Hippocampal formation (tissue), 2 donors: ENCODE measurements at regions not wholly inside any gene's neighbourhood (a gene's known extent, or its start where the extent isn't known, plus 50 kb on each side); places are given as distances from the start of the nearest gene placed in this dataset.

ENCODE experiments used
- DNase-seq, 2 donors: peaks; one replicate each; lab custom pipeline; 2025; lab: John Stamatoyannopoulos, UW

DNA sequence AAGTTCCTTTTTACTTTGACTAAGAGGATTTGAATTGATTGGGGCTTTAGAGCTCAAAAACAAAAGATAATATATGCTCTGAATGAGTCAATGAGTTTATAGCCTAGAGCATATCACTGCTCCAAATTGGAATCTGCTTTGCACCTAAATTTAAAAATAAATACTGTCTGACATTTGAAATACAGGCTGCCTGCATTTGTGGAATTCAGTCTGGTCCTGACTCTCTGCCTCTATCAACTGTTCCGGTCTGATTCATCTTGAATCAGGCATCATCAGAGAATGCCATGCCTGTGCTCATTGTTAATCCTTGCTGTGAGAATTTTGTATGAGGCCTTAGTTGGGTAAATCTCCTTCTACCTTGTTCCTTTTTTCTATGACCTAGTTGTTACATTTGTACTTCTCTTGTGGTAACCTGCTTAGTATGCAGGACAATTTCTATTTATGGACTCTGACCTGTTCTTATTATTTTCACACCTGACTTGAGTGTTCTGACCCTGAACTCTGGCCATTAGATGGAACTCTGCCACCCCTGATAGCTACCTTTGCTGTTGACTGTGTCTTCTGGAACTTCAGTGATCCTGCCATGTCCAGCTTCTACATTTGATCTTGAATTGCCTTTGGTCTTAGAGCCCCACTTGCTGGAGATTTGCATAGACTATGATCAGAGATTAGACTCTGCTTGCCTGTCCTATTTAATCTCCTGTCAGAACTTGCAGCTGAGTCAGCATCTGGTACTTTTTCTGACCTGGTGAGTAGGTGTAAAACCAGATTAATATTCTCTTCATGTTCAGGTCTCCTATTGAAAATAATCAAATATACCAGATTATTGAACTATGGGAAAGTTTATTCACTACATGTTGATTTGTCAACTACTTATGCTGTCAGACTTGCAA, 442.7 kb upstream of the HS3ST5 start:
- no peak for DNase-seq

DNA sequence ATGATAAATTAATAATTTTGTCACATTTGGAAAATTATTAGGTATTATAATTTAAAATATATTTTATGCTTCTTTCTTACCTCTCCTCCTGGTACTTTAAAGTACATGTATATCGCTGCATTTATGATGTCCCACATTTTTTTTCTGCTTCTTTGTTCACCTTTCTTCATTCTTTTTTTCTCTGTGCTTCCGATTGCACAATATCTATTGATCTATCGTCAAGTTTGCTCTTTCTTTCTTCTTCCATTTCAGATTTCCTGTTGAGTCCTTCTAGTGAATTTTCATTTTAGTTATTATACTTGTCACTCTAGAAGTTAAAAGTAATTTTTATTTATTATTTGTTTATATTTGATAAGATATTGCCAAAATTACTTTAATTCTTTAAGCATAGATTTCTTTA, 441.0 kb upstream of the HS3ST5 start:
- no peak for DNase-seq

DNA sequence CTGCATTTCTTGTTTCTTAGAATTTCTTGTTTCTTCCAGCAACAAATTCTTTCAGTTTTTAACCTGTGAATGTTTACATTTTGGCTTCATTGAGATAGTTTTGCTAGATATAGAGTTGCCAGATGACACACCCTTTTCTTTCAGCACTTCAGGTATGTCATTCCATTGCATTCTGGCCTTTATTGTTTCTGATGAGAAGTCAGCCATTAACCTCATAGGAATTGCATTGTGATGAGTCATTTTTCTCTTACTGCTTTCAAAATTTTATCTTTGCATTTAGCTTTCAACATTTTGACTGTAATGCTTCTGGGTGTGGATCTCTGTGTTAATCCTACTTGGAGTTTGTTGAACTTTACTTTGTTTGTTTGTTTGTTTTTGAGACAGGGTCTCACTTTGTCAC, 440.3 kb upstream of the HS3ST5 start:
- DNase-seq, result no peak

DNA sequence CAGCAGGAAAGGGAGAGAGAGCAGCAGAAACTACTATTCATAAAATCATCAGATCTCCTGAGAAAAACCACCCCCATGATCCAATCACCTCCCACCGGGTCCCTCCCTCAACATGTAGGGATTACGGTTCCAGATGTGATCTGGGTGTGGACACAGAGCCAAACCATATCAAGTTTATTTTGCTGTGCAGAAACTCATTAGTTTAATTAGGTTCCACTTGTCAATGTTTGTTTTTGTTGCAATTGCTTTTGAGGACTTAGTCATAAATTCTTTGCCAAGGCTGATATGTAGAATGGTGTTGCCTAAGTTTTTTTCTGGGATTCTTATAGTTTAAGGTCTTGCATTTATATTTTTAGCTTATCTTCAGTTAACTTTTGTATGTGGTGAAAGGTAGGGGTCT, 422.0 kb upstream of the HS3ST5 start:
- DNase-seq, result no peak

DNA sequence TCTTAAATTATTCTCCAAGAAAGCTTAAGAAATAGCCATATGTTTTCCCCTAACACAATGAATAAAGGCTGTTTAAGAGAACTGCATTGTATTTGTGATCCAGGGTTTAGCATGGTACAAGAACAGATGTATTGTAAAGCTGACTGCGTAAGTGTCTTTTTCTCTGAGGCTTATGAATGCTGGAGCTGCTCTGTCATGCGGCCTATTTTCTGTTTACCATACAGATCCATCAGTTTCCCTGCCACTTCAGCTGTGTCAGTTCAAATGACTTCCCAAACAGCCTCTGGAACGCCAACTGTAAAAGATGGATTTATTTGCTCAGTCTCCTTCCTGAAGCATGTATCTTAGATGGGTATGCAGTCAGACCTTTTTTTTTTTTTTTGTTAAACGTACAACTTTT, 419.3 kb upstream of the HS3ST5 start:
- no peak for DNase-seq

DNA sequence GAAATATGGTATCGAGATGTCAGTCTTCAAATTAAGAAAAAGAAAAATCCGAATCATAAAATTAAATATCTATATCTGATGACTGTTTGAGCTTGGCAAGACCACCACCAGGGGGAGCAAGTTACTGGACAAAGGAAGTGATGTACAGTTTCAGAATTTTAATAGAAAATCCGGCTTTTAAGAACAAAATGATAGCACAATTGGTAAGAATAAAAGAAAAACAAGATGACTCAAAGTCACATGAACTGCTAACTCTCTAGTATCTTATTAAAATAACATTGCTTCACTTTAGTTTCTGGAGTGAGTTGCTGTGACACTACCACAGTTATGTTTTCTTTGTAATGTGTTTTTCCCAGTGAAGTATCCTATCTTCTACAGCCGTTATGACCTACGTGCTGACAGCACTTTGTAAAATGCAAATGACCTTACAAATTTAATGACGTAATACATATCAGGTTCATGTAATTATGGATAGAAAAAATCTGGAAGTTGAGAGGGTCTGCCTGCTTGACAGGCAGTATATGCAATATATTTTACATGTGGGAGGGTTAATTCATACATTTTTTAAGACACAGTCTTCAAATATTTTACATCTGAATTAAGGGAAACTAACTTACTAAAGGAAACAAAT, 405.3 kb upstream of the HS3ST5 start:
- peak; percentile 4 to 20 for DNase-seq

DNA sequence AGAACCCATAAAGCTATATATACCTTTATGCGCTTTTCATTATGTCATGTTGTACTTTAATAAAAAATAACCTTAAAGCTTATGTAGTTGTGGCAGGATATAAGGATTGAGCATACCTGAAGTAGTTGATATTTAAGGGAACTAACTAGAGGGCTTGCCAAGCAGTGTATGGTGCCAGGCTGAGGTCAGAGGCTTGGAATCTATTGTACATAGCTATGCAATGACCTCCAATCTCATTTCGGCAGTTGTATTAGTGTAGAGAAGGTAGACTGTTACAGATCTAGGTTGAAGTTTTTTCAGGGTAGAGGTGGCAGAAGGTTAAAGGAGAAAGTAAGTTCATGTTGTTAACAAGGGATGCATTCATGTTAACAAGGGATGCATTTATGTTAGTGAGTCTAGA, 397.7 kb upstream of the HS3ST5 start:
- no peak for DNase-seq

DNA sequence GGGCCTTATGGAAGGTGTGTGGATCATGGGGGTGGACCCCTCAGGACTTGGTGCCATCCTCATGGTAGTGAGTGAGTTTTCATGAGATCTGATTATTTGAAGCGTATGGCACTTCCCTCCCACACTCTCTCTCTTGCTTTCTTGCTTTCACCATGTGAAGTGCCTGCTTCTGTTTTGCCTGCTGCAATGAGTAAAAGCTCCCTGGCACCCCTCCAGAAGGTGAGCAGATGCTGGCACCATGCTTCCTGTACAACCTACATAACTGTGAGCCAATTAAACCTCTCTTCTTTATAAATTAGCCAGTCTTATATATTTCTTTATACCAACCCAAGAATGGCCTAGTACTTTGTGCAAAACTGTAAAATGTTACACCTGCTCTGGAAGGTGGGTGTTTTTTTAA, 396.8 kb upstream of the HS3ST5 start:
- DNase-seq, result peak in 1 of 2 donors; percentile 32

DNA sequence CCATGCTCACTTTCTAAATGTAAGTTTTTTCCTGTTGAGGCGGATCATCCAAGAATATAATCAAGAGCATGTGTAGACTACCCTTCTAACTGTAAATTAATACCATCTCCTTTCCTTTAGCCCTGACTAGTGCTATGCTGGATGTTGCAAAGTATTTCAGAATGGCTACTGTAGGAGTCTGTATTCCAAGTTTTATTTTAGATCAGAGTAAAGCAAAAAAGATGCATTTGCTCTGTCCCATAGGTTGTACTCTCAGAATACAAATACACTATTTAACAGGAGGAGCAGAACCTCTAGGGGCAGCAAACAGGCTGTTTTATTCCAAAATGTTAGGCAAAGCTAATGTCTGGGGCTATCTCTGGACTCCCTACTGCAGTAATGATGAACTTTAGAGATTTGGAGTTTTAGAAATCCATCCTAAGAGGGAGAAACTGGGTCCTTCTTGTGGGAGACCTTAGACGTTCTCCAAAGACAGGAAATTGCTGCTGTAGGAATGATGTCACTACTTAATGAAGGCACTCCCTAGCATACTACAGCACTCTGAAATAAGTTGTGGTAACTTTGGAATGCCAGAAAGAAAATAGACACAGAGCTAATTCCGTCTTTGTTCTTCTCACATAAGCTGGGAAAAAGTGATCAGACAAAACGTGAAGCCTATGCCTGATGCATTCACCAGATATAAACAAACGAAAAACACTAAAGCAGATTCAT, 392.4 kb upstream of the HS3ST5 start:
- no peak for DNase-seq

DNA sequence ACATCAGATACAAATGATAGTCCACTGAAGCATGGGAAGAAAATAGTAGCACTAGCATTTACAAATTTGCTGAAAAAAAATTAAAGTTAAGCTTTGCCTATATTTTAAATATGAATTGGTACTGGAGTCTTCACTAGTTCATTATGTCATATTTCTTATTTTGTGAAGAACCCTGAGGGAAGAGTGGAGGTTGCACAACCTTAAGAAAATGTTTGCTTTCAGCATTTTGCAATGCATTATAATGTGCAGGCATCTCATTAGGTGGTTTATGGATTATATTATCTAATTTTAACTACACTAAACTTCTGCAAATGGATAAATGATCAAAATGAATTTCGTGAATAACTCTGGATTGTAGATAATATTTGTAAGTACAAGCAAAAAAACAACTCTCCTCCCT, 390.8 kb upstream of the HS3ST5 start:
- no peak for DNase-seq

DNA sequence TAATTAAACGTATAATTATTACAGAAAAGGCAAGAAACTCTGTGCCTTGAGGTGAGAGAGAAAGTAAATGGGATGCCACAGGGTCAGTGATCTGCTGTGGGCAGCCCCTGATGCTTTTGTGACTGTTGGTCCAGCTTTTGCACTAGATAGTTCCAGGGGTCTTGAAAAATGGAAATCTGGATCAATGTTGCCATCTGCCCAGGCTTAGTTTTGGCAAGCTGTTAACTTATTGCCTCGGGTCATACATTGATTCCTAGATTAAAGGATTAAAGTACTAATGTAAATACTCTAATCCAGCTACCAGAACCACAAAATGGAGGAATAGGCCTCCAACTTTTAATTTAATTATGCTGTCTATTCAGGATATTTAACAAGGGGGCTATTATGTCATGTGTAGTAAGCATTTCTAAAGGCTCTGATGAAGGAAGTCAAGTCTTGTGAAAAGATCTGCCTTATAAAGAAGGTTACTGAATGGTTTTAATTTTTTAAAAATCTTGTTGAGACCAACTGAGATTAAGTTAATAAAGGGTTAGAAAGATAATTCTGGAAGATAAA, 376.0 kb upstream of the HS3ST5 start:
- no peak for DNase-seq

DNA sequence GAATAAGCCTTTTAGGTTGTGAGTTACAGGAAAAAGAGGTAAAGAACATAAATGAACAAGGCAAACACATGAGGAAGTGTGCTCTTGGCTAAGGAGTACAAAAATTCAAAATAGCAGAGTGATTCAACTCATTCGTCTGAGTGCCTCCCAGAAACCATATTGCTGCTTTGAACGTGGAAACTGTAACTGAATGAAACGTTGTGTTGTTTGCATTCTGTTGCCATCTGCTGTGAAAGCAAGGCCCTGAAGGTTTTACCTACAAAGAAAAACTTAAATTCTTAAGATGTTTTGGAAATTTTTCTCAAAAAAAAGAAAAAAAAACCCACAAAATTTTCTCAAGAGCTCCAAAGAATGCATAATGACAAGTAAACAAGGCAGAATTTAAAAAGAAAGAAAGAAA, 375.4 kb upstream of the HS3ST5 start:
- DNase-seq, result peak in 1 of 2 donors; percentile 21

DNA sequence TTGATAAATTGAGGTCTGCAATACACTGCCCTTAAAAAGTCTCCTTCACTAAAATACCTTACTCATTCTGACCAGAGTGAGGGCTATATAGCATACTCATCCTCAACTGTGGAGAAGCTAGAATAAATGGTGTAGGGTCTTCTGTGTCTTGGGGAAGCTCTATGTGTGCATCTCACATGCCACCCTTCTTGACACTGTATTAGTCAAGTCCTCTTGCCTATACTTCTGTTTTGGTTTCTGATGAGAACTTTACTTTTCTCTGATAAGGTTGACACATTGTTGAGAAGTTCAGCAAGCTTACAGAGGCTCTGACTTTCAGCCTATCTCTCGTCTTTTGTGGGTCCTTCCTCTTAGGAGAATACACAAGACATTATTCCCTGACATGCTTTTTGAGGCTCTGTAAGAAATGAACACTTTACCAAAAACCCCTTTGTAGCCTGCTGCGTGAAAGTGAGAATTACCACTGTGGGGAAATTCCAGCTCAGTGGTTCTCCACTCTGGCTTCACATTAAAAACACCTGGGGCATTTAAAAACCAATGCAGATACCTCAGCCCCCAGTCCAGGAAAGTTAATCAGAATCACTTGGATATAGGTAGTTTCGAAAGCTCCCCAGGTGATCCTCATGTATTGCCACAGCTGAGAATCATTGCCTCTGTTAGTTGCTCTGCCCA, 372.1 kb upstream of the HS3ST5 start:
- no peak for DNase-seq

DNA sequence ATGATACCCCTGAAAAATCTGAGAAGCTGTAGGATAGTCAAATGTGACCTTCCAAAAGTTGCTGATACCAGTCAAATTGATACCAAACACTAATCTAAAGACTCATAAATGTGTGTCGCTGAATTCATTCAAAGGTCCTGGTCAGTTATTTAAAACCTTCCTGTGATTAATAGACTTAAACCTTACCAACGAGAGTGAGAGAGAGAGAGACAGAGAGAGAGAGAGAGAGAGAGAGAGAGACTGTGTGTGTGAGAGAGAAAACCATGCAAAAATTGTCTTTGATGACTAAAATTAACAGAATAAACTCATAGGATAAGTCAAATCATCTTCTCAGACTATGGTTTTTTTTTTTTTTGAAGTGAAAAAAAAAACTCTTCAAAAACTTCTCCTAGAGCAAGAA, 370.9 kb upstream of the HS3ST5 start:
- no peak for DNase-seq

DNA sequence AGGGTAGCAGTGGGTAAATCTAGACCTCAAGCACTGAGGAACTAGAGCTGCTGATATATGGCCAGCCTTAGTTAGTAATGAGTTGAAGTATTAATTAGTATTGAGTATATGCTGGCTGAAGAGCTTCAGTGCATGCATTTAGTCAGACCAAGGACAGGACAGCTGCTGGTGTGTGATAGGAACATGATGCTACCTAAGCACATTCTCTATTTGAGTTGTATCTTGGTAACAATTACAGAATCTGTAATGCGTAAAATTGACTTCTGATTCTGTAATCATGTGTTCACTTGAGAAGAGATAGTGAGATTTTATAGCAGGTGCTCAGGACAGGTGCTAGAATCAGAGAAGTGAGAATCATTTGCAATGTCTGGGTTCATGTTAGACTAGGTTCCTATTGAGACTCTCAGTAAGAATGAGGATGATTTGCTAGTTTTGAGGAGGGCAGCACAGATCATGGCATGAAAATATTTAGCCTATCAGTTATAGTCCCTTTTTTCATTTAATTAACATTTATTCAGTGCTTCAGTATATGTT, 369.4 kb upstream of the HS3ST5 start:
- DNase-seq, result no peak

DNA sequence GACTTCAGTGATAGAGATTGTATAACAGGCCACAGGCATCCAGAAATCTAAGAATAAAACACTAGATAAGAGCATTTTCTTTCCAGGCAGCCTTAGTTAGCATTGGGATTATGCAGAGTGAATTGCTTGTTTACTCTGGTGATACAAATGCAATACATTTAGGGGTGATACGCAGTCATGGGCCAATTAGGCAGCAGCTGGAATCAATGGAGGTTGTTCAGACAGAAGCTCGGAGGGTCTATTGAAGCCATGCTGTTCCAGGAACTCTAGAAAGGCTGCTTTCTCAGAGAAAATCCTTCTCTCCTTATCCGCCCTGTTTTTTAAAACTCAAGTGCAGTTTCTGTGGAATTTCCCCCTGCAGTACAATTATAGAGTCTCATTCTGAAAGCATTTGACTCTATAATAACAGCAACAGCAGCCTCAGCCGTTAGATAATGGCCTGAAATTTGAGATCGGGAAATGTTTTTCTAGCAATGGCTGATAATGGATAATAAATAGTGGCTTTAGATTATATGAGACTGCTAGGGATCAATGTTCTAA, 364.3 kb upstream of the HS3ST5 start:
- DNase-seq, result no peak

DNA sequence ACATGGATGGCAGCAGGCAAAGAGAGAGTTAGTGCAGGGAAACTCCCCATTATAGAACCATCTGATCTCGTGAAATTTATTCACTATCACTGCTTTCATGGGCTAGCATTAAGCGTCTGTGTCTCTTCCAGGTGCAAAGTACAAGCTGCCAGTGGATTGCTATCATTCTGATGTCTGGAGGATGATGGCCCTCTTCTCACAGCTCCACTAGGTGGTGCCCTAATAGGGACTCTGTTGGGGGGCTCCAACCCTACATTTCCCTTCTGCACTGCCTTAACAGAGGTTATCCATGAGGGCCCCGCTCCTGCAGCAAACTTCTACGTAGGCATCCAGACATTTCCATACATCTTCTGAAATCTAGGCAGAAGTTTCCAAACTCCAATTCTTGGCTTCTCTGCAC, 347.8 kb upstream of the HS3ST5 start:
- no peak for DNase-seq

DNA sequence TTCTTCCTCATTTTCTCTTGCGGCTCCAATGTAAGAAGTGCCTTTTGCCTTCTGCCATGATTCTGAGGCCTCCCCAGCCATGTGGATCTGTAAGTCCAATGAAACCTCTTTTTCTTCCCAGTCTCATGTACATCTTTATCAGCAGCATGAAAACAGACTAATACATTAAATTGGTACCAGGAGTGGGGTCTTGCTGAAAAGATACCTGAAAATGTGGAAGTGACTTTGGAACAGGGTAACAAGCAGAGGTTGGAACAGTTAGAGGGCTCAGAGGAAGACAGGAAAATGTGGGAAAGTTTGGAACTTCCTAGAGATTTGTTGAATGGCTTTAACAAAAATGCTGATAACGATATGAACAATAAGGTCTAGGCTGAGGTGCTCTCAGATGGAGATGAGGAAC, 316.7 kb upstream of the HS3ST5 start:
- DNase-seq, result no peak

DNA sequence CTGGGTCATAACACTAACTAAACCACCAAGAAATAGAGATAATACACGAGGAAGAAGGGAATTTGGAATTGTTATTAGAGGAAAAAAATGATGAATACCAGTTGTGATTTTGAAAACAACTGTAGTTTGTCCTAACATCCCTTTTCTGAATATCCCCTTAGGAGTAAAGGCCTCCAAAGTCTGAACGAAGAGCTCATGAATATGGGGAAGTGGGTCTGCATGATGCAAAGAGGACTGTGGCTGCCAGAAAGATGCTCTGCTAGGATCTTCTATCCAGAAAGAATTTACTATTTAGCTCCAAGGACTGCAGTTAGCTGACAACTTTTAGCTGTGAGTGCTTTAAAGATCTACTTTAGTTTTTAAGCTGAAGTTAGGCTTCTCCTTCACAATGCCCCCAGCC, 308.8 kb upstream of the HS3ST5 start:
- no peak for DNase-seq

DNA sequence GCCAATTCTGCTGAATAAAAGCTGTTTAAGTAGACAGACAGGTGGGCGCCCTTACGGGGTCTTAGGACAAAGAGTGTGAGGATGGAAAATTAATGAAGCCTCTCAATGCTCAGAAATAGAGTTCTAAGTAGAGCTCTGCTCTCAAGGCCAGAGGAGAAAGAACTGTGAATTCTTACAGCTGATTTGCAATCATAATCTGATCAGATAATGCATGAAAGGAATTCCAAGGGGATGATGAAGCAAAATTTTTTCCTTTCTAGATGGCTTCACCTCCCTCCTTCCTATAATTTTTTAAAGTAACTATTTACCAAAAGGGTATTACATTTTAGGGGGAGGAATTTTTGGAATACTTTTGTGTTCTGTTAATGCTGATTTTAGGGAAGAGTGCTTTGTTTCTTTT, 308.1 kb upstream of the HS3ST5 start:
- no peak for DNase-seq

DNA sequence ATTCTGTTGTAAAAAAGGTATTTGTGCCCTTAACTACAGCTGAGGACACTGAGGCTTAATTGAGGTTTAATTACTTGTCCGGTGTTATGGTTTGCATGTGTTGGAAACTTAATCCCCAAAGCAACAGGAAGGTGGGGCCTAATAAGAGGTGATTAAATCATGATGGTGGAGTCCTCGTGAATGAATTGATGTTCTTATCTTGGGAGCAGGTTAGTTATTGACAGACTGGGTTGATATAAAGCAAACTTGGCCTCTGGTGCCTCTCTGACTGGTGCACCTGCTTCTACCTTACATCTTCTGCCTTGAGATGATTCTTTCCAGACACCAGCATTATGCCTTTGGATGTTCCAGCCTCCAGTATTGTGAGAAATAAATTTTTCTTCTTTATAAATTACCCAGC, 306.5 kb upstream of the HS3ST5 start:
- DNase-seq, result no peak

DNA sequence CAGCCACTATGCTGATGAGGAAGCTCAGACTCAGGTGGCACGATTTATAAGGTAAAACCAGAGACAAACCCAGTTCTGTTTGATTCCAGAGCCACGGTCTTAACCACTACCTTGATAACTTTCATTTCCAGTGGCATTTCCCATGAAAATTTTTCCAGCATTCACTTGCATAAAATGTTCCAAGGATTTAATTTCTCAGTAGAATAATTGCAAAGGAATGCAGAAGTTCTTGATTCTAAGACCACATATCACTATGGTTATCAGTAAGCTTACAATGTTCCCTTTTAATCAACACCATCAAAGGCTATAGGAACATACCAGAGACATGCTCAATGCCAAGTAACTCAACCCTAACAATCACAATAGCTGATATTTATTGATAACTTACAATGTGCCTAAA, 306.0 kb upstream of the HS3ST5 start:
- DNase-seq, result no peak
